Stimulated activated CD4-positive, alpha-beta T cell treated with anti-CD3 and anti-CD28 coated beads, Interleukin-2, amount 100 ng/mL, for 4 hours (primary cell): ENCODE measurements at regions not wholly inside any gene's neighbourhood (a gene's known extent, or its start where the extent isn't known, plus 50 kb on each side); places are given as distances from the start of the nearest gene placed in this dataset.

Experiments
- DNase-seq: peaks from one replicate; pipeline ENCODE4 v3.0.0-alpha.2; 2020; ENCODE audit warnings: low read depth

DNA sequence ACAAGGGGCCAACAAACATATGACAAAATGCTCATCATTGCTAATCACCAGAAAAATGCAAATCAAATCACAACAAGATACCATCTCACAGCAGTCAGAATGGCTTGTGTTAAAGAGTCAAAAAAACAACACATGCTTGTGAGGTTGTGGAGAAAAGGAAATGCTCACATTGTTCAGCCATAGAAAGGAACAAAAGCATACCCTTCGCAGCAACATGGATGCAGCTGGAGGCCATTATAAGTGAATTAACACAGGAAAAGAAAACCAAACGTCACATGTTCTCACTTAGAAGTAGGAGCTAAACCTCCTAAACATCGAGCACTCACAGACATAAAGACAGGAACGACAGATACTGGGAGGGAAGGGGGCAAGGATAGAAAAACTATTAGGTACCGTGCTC, 678.4 kb upstream of the GRM7 start:
- no peak for DNase-seq

DNA sequence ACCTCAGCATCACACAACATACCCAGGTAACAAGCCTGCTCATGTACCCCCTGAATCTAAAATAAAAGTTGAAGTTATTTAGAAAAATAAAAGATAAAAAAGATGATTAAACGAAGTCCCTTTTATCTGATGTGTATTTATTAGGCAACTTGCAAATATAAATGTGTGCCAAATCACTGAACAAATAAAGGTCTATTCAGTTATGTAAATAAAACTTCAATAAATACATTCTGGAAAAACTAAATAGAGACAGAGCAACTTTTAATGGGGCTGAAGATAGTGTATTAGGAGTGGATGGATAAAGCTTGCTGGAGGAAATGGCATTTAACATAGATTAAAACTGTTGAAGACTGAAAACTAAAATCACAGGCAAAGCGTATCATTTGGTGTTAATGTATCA, 678.0 kb upstream of the GRM7 start:
- no peak for DNase-seq

DNA sequence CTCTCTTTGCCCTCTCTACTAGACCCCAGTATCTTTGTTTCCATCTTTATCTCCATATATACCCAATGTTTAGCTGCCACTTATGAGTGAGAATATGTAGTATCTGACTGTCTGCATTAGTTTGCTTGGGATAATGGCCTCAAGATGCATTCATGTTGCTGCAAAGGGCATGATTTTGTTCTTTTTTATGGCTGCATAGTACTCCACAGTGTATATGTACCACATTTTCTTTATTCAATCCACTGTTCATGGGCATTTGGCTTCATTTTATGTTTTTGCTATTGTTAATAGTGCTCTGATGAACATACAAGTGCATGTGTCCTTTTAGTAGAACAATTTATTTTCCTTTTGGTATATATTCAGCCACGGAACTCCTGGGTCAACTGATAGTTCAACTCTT, 671.5 kb upstream of the GRM7 start:
- no peak for DNase-seq

DNA sequence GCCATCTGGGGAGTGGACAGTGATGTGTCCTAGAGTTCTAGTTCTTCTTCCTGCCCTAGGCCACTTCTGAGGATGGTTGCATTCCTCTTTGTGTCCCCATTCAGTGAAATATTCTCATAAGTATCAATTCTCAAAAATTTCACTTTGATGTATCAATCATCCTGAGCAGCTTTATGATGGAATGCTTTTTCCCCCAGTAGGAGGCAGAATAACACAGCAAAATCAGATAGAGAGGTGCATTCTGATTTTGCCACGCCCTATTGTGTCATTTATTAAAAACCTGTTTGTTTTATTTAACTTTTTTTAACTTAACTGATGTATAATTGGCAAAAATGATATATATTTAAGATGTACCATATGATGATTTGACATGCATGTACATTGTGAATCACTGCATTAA, 656.0 kb upstream of the GRM7 start:
- DNase-seq = no peak

DNA sequence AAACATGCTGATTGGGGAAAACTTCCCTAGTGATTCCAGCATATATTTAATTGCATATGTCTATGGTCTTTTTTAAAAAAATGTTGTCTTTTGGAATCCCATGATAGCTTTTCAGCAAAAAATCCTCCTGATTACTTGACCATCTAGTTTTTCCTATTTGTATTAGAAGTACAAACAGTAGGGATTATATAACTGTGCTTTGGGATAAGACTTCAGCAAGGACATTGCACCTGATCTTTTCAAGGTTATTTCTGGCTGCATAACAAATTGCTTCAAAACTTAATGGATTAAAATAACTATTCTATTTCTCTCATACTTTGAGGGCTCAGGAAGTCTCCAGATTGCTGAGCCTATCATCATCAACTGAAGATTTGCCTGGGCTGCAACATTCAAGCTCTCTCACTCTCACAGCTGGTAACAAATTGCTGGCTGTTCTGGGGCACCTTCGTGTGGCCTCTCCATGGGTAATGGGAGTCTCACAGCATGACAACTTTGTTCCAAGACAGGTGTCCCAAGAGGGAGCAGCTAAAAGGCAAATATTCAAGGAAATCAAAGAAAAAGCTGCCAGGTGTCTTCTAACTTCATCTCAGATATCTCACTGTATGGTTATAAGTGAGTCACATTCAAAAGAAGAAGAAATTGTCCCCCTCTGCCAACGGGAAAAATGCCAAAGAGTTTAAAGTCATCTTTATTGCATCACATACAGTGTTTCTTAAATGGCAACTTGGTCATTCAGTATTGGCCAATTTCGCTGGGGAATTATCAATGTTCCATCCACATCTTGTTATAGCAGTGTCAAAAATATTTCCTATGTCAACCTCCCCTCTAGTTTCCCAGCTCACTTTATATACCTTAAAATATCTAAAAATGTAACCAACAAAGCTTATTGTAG, 644.5 kb upstream of the GRM7 start:
- no peak for DNase-seq

DNA sequence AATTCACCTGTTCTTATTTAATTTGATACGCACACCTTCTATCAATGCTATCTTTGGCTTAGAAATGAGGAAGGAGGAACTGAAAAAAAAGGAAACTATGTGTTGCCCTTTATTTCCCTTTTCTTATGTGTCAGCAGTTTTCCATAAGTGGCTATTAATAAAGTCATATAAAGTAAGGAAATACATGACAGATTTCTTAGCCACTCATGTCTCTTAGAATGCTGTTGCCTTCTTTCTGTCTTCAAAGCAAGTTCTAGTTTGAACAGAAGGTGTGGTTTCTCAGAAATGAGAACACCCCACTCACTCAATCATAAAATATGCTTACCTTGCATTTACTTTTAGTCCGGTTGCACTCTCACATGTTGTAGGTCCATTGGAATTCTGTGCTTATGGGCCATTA, 640.5 kb upstream of the GRM7 start:
- no peak for DNase-seq

DNA sequence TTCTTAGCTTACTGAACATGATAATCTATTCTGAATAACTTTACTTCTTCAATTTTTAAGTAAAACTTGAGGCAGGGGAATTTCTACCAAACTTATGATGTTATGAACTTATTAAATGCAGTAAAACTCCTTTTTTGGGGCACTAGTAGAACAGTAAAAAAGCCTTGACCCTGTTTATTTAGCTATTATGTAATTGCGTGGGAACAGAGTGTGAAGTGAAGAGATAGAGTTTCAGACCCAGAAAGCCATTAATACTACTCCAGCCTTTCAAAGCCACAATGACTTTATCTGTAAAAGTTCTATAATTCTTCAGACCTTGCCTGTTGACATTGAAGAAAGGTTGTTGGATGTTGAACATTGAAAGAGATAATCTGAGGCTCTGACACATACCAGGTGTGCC, 638.8 kb upstream of the GRM7 start:
- no peak for DNase-seq

DNA sequence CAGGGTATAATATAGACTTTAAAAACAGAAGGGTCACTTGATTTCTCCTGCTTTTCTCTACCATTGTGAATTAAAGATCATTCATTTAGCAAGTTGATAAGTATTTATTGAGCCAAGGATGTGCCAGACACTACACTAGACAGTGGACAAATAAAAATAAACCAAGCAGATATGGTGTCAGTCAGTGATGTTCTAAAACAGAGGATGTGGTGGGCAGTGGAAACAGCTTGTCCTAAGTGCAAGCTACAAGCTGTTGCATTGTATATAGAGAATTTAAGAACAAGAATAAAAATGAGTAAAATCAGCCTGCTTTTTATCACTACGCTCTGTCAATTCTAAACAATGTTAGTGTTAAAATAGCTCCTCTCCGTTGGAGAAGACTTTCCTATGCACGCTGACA, 637.3 kb upstream of the GRM7 start:
- no peak for DNase-seq

DNA sequence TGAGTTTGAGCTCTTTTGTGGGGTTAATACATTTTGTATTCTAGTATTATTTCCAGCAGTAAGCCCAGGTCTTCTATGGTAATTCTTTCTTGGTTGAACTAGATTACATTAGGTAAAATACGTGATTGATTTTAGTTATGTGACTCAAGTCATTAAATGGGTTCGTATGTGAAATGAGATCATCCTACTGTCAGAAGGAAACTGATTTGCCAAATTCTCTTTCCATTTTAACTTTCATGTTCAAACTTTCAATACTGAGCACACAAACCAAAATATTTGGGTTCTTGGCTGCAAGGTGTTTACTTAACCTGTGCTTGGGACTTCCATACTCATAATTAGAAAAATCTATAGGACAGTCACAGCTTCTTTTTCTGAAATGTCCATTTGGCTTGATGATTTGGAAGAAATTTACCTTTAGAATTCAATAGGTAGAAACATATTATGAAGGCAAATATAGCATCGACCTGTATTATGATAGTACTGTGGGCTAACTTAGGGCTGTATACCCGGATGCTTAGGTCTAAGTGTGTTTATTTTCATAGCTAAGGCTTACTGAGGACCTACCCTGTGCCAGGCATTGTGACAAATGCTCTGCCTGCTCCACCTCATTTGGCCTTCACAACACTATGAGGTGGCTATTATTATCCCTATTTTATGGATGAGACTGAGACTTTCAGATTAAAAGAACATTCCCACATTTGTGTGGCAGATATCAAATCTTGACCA, 631.8 kb upstream of the GRM7 start:
- DNase-seq = no peak

DNA sequence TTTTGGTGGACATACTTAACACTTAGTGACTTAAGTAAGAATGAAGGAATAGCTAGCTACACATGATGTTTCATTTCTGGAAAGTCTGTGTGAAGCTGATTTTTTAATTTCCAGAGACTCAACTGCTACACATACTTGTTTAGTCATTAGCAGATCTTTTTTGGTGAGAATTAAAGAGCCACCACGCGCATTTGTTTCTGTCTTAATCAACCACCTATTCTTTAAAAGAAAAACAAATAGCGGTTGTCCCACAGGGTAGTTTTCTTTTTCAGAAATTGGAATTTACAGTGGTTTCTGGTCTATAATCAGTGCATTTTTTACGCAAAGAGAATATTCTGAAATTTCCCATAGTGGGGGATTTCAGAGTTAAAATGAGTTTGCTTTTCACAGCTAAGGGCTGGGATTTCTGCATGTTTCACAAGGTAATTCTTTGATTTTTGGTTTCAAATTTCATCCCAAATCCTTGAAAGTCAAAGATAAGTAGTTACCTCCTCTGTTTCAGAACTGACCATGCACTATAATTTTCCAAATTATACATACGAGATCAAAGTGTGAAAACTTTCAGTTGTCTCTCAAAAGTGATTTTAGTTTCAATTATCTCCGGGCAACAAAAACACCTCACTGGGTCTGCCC, 631.0 kb upstream of the GRM7 start:
- no peak for DNase-seq

DNA sequence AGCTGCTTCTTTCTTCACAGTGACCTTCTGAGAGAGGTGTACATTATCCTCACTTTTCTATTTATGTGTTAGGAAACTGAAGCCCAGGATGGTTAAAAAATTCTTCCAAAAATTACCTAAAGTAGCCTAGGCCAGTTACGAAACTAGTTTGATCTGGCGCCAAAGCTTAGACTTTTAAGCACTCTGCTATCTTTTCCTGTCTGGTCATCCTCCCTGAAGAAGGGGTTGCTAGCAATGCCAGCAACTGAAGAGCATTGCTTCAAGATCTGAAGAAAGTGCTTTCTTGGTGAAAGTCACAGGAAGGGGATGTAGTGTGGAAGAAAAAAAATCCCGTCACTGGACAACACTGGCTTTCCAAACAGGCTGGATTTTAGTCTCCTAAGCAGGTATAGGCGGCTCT, 618.8 kb upstream of the GRM7 start:
- no peak for DNase-seq

DNA sequence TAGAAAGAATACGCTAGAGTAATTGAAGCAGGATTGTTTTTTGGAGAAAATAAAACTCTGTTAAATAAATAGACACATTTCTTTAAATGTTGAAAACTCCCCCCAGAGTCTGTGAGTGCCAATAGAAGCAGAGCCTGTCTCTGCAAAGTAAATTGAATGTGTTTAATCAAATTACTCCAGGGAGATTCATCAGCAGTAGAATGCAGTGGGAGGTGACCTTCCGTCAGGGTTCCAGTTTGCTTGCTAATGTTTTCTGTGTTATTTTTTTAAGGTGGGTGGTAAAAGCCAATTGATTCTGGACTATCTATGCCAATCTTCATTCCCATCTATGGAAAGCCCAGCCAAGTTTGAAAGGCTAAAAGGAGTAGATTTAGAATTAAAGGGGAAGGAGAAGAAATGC, 612.4 kb upstream of the GRM7 start:
- no peak for DNase-seq

DNA sequence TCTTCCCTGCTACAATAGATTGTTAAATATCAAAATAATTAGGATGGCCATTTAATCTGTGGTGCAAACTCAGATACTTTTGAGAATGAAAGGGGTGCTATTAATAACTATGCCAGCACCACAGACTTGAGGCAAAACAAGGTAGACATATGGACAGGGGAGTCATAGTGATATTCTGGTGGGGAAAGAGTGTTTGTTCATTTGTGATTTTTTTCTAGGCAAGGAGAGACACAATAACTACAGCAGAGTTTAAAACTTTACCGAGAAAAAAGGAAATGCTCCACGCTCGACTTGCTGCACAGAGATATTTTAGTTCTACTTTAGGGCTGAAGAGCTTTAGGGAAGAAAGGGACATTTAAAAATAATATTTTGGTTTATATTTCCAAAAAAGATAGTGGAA, 611.2 kb upstream of the GRM7 start:
- DNase-seq = no peak

DNA sequence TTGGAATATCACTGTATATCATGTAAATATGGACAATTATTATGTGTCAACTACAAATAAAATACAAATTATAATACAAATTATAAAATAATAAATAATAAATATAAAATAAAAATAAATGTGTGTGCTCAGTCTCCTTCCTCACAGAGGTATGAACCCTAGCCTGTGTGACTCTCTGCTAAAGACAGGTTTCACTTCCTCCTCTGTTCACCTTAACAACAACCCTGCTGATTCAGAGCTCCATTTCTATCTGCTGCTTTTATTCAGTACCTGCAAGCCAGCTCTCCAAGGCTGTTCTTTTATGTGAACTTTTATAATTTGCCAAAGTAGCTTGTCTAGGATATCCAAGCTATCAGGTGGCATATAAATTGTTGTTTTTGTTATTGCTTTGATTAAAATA, 610.7 kb upstream of the GRM7 start:
- no peak for DNase-seq

DNA sequence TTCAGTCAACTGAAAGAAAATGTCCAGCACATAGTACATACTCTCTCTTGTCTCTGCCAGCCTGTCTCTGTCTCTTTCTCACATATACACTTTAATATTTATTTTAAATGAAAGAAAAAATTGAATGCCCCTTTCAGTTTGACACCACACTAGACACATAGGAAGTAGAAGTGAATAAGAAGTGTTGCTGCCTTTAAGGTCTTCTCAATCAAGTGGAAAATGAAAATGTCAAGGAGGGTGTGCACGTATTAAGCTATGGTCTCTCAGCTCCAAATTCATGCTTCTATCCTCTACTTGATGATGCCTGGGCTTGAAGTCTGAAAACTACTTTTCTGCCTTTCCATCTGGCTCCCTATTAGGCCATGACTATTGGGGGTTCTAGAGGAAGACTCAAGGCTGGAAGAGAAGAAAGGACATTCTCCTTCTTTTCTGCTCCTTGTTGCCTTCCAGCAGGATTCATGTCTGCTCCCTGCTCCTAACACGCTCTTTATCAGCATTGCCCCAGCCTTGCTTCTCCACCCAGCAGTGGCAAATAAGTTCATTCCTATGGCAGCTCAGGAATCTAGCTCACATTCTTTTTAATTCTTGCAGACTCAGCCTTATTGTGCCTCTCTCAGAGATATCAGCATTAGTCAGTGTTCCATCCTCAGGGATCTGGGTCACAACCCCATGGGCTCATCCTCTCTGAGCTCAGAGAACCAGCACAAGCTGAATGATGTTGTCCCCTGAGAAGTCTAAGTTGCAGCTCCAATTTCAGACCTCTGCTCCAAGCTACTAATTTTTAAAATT, 609.1 kb upstream of the GRM7 start:
- DNase-seq = no peak

DNA sequence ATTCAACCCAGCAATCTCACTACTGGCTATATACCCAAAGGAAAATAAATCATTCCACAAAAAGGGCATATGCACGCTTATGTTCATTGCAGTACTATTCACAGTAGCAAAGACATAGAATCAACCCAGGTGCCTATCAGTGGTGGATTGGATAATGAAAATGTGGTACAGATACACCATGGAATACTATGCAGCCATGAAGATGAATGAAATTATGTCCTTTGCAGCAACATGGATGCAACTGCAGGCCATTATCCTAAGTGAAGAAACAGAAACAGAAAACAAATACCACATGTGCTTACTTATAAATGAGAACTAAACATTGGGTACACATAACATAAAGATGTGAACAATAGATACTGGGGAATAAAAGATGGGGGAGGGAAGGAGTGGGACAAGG, 606.4 kb upstream of the GRM7 start:
- no peak for DNase-seq

DNA sequence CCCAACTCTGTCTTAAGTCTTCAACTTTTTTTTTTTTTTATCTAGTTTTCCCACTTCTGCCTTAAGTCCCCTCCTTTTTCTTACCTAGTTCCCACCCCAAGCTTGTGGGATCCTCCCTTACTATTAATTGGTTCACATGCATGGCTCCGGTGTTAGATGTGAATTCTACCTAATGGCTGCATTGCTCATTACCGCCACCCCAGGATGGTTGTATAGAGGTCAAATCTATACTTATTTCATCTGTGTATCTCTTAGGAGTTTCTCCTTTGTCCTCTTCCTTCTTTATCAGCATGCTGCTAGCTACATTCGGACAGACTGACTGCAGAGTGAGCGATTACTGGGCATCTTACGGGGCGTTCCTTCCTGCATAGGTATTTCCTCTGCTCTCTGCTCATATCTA, 605.7 kb upstream of the GRM7 start:
- DNase-seq = no peak

DNA sequence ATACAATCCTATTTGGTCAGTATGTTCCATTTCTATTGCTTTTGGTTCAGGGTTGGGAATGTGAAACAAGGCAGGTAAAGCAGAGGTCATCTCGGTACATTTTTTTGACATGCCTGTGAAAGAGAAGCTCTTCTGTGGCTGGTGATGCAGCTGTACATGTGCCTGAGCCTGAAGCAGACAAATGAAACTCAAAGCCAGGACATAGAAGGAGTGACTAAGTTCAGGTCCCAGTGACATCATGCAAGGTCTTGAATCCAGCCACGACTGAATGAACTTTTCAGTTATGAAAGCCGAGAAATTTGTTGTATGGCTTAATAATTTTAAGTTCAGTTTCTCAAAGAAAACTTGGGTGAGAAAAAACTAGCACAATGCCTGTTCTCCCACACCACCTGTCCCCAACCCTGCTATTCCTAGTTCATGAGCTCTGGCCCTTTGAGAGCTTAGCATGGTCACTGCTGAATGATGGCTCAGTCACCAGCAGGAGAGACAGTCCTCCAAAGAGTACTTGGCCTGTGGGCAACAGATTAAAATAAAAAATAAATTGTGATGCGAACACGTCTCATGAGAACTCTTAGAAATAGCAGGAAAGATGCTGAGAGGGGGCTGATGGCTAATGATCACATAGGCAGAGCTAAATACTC, 600.2 kb upstream of the GRM7 start:
- DNase-seq = no peak

DNA sequence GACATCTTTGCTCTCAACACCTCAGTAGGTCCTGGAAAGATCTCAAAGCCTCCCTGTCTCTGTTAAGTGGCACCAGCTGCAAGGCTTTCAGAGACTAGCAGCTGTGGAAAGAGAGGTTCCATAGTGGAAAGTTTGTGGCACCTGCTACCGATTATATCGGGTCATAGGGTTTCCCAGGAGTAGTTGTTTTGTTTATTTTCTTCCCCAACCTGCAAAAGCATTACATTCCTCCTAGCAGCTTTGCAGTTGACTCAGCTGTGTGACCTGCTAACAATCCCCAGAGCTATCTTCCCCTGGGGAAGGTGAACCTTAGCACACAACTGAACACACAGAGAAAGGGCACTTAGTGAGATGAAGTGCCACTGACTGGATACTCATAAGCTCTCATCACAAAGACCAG, 598.9 kb upstream of the GRM7 start:
- no peak for DNase-seq

DNA sequence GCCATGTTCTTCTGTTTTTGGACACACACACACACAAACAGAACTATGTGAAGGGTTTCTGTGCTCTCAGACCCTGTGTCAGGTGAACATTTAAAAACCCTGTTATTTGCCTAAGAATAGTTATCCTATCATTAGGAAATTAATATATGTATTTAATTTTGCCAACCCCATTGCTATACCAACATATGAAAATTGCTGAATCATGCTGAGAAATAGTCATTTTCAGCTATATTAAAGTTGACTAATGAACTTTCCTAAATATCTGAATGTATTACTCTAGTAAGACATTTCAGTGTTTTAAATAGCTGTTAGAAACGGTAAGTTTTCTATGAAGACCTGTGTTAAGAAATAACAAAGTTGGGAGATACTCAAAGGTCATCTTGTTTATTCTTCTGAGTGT, 596.9 kb upstream of the GRM7 start:
- DNase-seq = no peak

DNA sequence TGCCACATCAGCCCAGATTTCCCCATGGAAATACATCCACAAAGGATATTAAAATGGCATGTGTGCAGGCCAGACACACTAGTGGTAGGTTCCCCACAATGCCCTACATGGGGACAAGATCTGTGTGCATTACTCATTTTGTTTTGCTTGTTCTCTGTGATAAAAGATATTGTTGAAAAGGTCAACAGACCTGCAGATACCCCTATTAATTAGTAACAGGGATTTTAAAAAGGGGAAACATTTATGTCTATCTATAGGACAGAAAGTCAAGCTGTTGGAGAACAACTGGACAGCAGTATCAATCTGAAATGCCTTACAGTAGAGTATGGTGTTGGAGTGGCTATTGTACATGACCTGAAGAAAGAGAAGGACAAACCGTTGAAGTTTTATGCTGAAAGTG, 596.0 kb upstream of the GRM7 start:
- no peak for DNase-seq

DNA sequence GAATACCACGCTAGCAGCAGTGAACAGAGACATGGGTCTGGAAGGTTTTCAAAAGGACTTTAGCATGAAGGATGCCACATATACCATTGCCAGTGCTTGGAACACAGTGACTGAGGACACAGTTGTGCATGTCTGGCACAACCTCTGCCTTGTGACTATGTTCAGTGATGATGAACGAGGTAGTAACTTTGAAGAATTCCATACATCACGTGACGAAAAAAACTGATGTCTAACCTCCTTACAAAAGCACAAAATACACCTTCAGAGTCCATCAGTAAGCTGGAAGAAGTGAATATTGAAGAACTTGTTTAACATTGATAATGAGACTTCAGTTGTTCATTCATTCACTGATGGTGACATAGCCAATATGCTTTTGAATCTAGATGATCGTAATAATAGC, 594.8 kb upstream of the GRM7 start:
- no peak for DNase-seq
